Ectodermal cell (in vitro differentiated cells): ENCODE measurements at regions not wholly inside any gene's neighbourhood (a gene's known extent, or its start where the extent isn't known, plus 50 kb on each side); places are given as distances from the start of the nearest gene placed in this dataset.

ENCODE experiments used
- H3K27ac ChIP-seq: 2 replicates; pipeline ENCODE4 v1.7.0; 2013; ENCODE audit warnings: mild to moderate bottlenecking, low read depth, low read length; ENCODE audit not compliant: insufficient read depth, poor library complexity, severe bottlenecking
- H3K27me3 ChIP-seq: 2 replicates; pipeline ENCODE4 v1.7.0; 2013; ENCODE audit warnings: mild to moderate bottlenecking, low read length; ENCODE audit not compliant: insufficient read depth, control insufficient read depth, poor library complexity, severe bottlenecking
- H3K36me3 ChIP-seq: one replicate; pipeline ENCODE4 v1.7.0; 2013; ENCODE audit warnings: low read length; ENCODE audit not compliant: control insufficient read depth, insufficient read depth
- H3K4me1 ChIP-seq: one replicate; pipeline ENCODE4 v1.7.0; 2013; ENCODE audit warnings: low read length; ENCODE audit not compliant: control insufficient read depth, insufficient read depth
- H3K4me3 ChIP-seq: 2 replicates; pipeline ENCODE4 v1.7.0; 2013; ENCODE audit warnings: low read depth, low read length, control low read depth; ENCODE audit not compliant: insufficient read depth
- H3K9me3 ChIP-seq: 2 replicates; pipeline ENCODE4 v1.7.0; 2013; ENCODE audit warnings: mild to moderate bottlenecking, low read length, moderate library complexity; ENCODE audit not compliant: control insufficient read depth
- WGBS, 2 experiments: methylation state at CpG; one replicate each; pipeline ENCODE4 v1.1.7; 2013; ENCODE audit warnings: missing lambda C conversion rate in 2 of 2; 5-methylcytosine and 5-hydroxymethylcytosine counted together

GRCh38 chr3:127106053-127106452 lies 86.9 kb upstream of the PRR23E start:
- no peak overlapping the region for H3K27ac ChIP-seq
- no peak overlapping the region for H3K4me3 ChIP-seq
- no peaks in the 10 kb centered on the region for H3K27me3 ChIP-seq
- H3K9me3 ChIP-seq: no peaks in the 10 kb centered on the region
- H3K36me3 ChIP-seq: no peaks in the 10 kb centered on the region
- WGBS, 2 experiments: 95 to 96% methylated on average over 7 of the region's 7 CpGs
- H3K4me1 ChIP-seq: peaks cover 7% of the 10 kb centered on the region

GRCh38 chr3:127106456-127106855 lies 86.5 kb upstream of the PRR23E start:
- 93 to 95% methylated on average over 9 of the region's 9 CpGs for WGBS, 2 experiments
- Histone ChIP-seq H3K9me3 (no peaks in the 10 kb centered on the region), H3K4me1 (peaks cover 7% of the 10 kb centered on the region), H3K4me3 (no peak overlapping the region), H3K27ac (no peak overlapping the region), H3K36me3 (no peaks in the 10 kb centered on the region), H3K27me3 (no peaks in the 10 kb centered on the region)

- no peaks in the 10 kb centered on the region for H3K27me3 ChIP-seq
- no peak overlapping the region for H3K4me3 ChIP-seq
- WGBS, 2 experiments: 92 to 95% methylated on average over 9 of the region's 9 CpGs
- no peaks in the 10 kb centered on the region for H3K36me3 ChIP-seq
- H3K9me3 ChIP-seq: no peaks in the 10 kb centered on the region
- peaks cover 7% of the 10 kb centered on the region for H3K4me1 ChIP-seq
- H3K27ac ChIP-seq: no peak overlapping the region
Observed at GRCh38 chr3:127107002-127107401, 85.9 kb upstream of the PRR23E start.

GRCh38 chr3:127107491-127108375 lies 85.2 kb upstream of the PRR23E start:
- Histone ChIP-seq H3K27me3 (no peaks in the 10 kb centered on the region), H3K27ac (no peak overlapping the region), H3K9me3 (no peaks in the 10 kb centered on the region), H3K4me3 (no peak overlapping the region), H3K4me1 (peaks cover 4% of the 10 kb centered on the region), H3K36me3 (no peaks in the 10 kb centered on the region)
- WGBS, 2 experiments: 88 to 94% methylated on average over 10 of the region's 10 CpGs

GRCh38 chr3:127108796-127109195 lies 84.1 kb upstream of the PRR23E start:
- no peak overlapping the region for H3K27ac ChIP-seq

GRCh38 chr3:127110982-127111693 lies 81.8 kb upstream of the PRR23E start:
- Histone ChIP-seq H3K9me3 (no peaks in the 10 kb centered on the region), H3K27ac (no peak overlapping the region), H3K4me1 (no peaks in the 10 kb centered on the region), H3K4me3 (no peak overlapping the region), H3K36me3 (no peaks in the 10 kb centered on the region), H3K27me3 (no peaks in the 10 kb centered on the region)
- WGBS, 2 experiments: 18 to 34% methylated on average over 3 of the region's 3 CpGs

More at GRCh38 chr3:127108796-127109195, 84.1 kb upstream of the PRR23E start:
- Histone ChIP-seq H3K4me1 (no peaks in the 10 kb centered on the region), H3K36me3 (no peaks in the 10 kb centered on the region), H3K4me3 (no peak overlapping the region), H3K27me3 (no peaks in the 10 kb centered on the region), H3K9me3 (no peaks in the 10 kb centered on the region)
- 91 to 92% methylated on average over 1 of the region's 1 CpG for WGBS, 2 experiments

- WGBS, 2 experiments: 85 to 89% methylated on average over 5 of the region's 5 CpGs
- no peak overlapping the region for H3K4me3 ChIP-seq
Observed at GRCh38 chr3:127112796-127113570, 79.9 kb upstream of the PRR23E start.

GRCh38 chr3:127113571-127113891 lies 79.4 kb upstream of the PRR23E start:
- no peak overlapping the region for H3K4me3 ChIP-seq
- no peaks in the 10 kb centered on the region for H3K36me3 ChIP-seq
- no peaks in the 10 kb centered on the region for H3K9me3 ChIP-seq
- no peak overlapping the region for H3K27ac ChIP-seq
- no peaks in the 10 kb centered on the region for H3K4me1 ChIP-seq
- WGBS, 2 experiments: 92 to 98% methylated on average over 1 of the region's 1 CpG
- H3K27me3 ChIP-seq: no peaks in the 10 kb centered on the region

More at GRCh38 chr3:127112796-127113570, 79.9 kb upstream of the PRR23E start:
- Histone ChIP-seq H3K4me1 (no peaks in the 10 kb centered on the region), H3K27me3 (no peaks in the 10 kb centered on the region), H3K36me3 (no peaks in the 10 kb centered on the region), H3K27ac (no peak overlapping the region), H3K9me3 (no peaks in the 10 kb centered on the region)

GRCh38 chr3:127114337-127115070 lies 78.4 kb upstream of the PRR23E start:
- Histone ChIP-seq H3K27me3 (no peaks in the 10 kb centered on the region), H3K27ac (no peak overlapping the region), H3K9me3 (no peaks in the 10 kb centered on the region), H3K36me3 (no peaks in the 10 kb centered on the region), H3K4me1 (no peaks in the 10 kb centered on the region), H3K4me3 (no peak overlapping the region)
- 90% methylated on average over 5 of the region's 5 CpGs for WGBS, 2 experiments
